ENCODE measurements at regions not wholly inside any gene's neighbourhood (a gene's known extent, or its start where the extent isn't known, plus 50 kb on each side); places are given as distances from the start of the nearest gene placed in this dataset.

GRCh38 chr13:105878119-105878700 lies 657.3 kb downstream of the EFNB2 start:
- Histone ChIP-seq H3K4me1 (ENCODE audit: control insufficient read depth in 1 of 2, insufficient read depth in 2 of 2, low read length in 2 of 2) (no peaks in the 10 kb centered on the region), H3K9me3 (ENCODE audit: control insufficient read depth in 1 of 2, insufficient read depth in 1 of 2, low read depth in 1 of 2, low read length in 2 of 2) (no peaks in the 10 kb centered on the region), H3K27me3 (ENCODE audit: insufficient read depth, low read length) (no peaks in the 10 kb centered on the region), H3K79me2 (ENCODE audit: insufficient read depth, low read length) (no peaks in the 10 kb centered on the region), H3K9me2 (ENCODE audit: insufficient read depth) (no peaks in the 10 kb centered on the region), H3K9ac (ENCODE audit: low read length) (no peak overlapping the region), H3K4me3 (replicated peaks in 1 of 2; ENCODE audit: low read depth in 1 of 2, low read length in 2 of 2) (no peak overlapping the region), H2AFZ (ENCODE audit: low read depth, low read length, poor library complexity, severe bottlenecking) (no peak overlapping the region), H3K27ac (ENCODE audit: low read depth, low read length) (no peak overlapping the region), H3K36me3 (ENCODE audit: control insufficient read depth in 1 of 2, insufficient read depth in 2 of 2, low read length in 2 of 2) (no peaks in the 10 kb centered on the region), H3K4me2 (ENCODE audit: low read length) (no peak overlapping the region), H4K20me1 (ENCODE audit: insufficient read depth) (no peaks in the 10 kb centered on the region)
- ChIA-PET RAD21 (ENCODE audit: low non-redundant PET in 1 of 2, low total read pairs in 2 of 2, uncharacterized antibody in 2 of 2, unreplicated experiment in 2 of 2) (no interaction called here), CTCF (no interaction called here), POLR2A (no interaction called here)
- no peak for ATAC-seq
- no peak for TF ChIP-seq ELF1 (IDR thresholded peaks at IDR 0.05; ENCODE audit: borderline replicate concordance, low read depth)
- TF ChIP-seq RAD21 (IDR thresholded peaks at IDR 0.05; ENCODE audit: low read depth): no peak
- no peak for TF ChIP-seq ATF3 (IDR thresholded peaks at IDR 0.05)
- TF ChIP-seq CEBPB (IDR thresholded peaks at IDR 0.05; ENCODE audit: low read depth): no peak
- no peak for TF ChIP-seq CTCF (IDR thresholded peaks at IDR 0.05 in 2 of 3, conservative IDR thresholded peaks at IDR 0.05 in 1 of 3; ENCODE audit: borderline replicate concordance in 1 of 3, insufficient read depth in 1 of 3, low read depth in 2 of 3, low read length in 2 of 3)
- TF ChIP-seq ZNF274 (IDR thresholded peaks at IDR 0.05; ENCODE audit: low read depth, low read length): no peak
- TF ChIP-seq EZH2 (IDR thresholded peaks at IDR 0.05): no peak
- no peak for TF ChIP-seq REST (IDR thresholded peaks at IDR 0.05; ENCODE audit: low read depth)
- TF ChIP-seq SRF (IDR thresholded peaks at IDR 0.05; ENCODE audit: low read depth): no peak
- TF ChIP-seq JUND (IDR thresholded peaks at IDR 0.05): no peak
- TF ChIP-seq YY1 (IDR thresholded peaks at IDR 0.05; ENCODE audit: extremely low read depth, insufficient replicate concordance, low read depth, low read length): no peak
- no peak for TF ChIP-seq MAX (IDR thresholded peaks at IDR 0.05)
- no peak for TF ChIP-seq EGR1 (IDR thresholded peaks at IDR 0.05; ENCODE audit: low read depth)
- no peak for TF ChIP-seq EZH2phosphoT487 (IDR thresholded peaks at IDR 0.05; ENCODE audit: borderline replicate concordance)
- no peak for TF ChIP-seq POLR2A (IDR thresholded peaks at IDR 0.05; ENCODE audit: borderline replicate concordance, extremely low read depth, insufficient read depth, insufficient read length)
- BruUV-seq (replicated peaks): no TSS peak
- no peak for DNase-seq (ENCODE audit: low read depth, low spot score)
- intact Hi-C loops (cut with micrococcal nuclease): no loop called here

All from HCT116 (cell line).